Psoas muscle (tissue), 7 donors: ENCODE measurements at regions not wholly inside any gene's neighbourhood (a gene's known extent, or its start where the extent isn't known, plus 50 kb on each side); places are given as distances from the start of the nearest gene placed in this dataset.

Experiments
- ATAC-seq, 4 donors: fragments of 200-7000 bp; cut with Tn5 transposase; one replicate each; pipeline ENCODE4 v1.9.1; 2020; ENCODE audit warnings: moderate library complexity in 3 of 4, mild to moderate bottlenecking in 2 of 4
- DNase-seq, 2 donors: peaks; one replicate each; pipeline ENCODE4 v3.0.0-alpha.2; 2020
- H3K27ac ChIP-seq: fragments of 200-600 bp; one replicate; pipeline ENCODE4 v1.8.0; 2022
- H3K27me3 ChIP-seq, 3 donors: fragments of 200-600 bp in 1 of 3; one replicate each; pipeline versions ENCODE4 v1.6.1 to v1.8.0; 2013 to 2022; ENCODE audit warnings: low read length in 2 of 3, mild to moderate bottlenecking in 2 of 3, moderate library complexity in 1 of 3; ENCODE audit not compliant: insufficient read depth in 3 of 3
- H3K36me3 ChIP-seq, 2 donors: fragments of 200-600 bp in 1 of 2; one replicate each; pipeline versions ENCODE4 v1.6.1 to v1.8.0; 2013 to 2022; ENCODE audit warnings: low read depth in 1 of 2, mild to moderate bottlenecking in 1 of 2, moderate library complexity in 1 of 2; ENCODE audit not compliant: insufficient read depth in 1 of 2
- H3K4me1 ChIP-seq: fragments of 200-600 bp; one replicate; pipeline ENCODE4 v1.8.0; 2022
- H3K4me3 ChIP-seq: fragments of 200-600 bp; one replicate; pipeline ENCODE4 v1.8.0; 2022; ENCODE audit warnings: mild to moderate bottlenecking
- H3K9me3 ChIP-seq: fragments of 200-600 bp; one replicate; pipeline ENCODE4 v1.8.0; 2022
- CTCF ChIP-seq: fragments of 200-600 bp; IDR thresholded peaks from one replicate; pipeline ENCODE4 v1.8.0; 2022; ENCODE audit warnings: antibody characterized with exemption
- WGBS, 3 donors: extraction: QIAGEN DNeasy Blood & Tissue Kit; methylation state at CpG; one replicate each; pipeline versions ENCODE4 v1.1.6 to v1.1.7; 2013; 5-methylcytosine and 5-hydroxymethylcytosine counted together
- intact Hi-C, 2 donors: fragments of 100-400 bp; cut with DNase I; formaldehyde crosslinking; loops; one replicate each; pipeline versions ENCODE4 v1.11.0 to v1.14.2; 2022
- donor health status: healthy with polysubstance abuse.
- donor health status: DM: no; HTN: no; CAD: no; lungs with moderate emphysema.
- donor health status: Bipolar disorder and iron deficiency.
- donor health status: healthy.
- donor health status: DM: yes; HTN: yes; CAD: no.
- donor health status: DM: no; HTN: no; CAD: no.
- donor health status: DM: yes; HTN: yes; CAD: no.

- Histone ChIP-seq H3K9me3 (no peaks in the 10 kb centered on the region), H3K27ac (no peak overlapping the region), H3K4me3 (no peak overlapping the region), H3K36me3 (no peaks in the 10 kb centered on the region), H3K27me3 (no peaks in the 10 kb centered on the region), H3K4me1 (no peaks in the 10 kb centered on the region)
- WGBS, 3 donors: 63 to 82% (median 76%) methylated on average over 1 of the region's 1 CpG
- ATAC-seq: no peak
- TF ChIP-seq CTCF: no peak
- DNase-seq: no peak
- intact Hi-C loops: no loop called here
Measured at GRCh38 chr2:198424112-198424511, 619.7 kb downstream of the PLCL1 start.

GRCh38 chr2:198417836-198418235 is 613.4 kb downstream of the PLCL1 start:
- Histone ChIP-seq H3K27me3 (no peaks in the 10 kb centered on the region), H3K4me3 (no peak overlapping the region), H3K9me3 (no peaks in the 10 kb centered on the region), H3K27ac (no peak overlapping the region), H3K36me3 (no peaks in the 10 kb centered on the region), H3K4me1 (no peaks in the 10 kb centered on the region)
- WGBS, 3 donors: 89 to 92% (median 89%) methylated on average over 3 of the region's 3 CpGs
- no peak for DNase-seq
- no peak for TF ChIP-seq CTCF
- ATAC-seq: no peak
- intact Hi-C loops: no loop called here

GRCh38 chr2:198414976-198415375 is 610.6 kb downstream of the PLCL1 start:
- Histone ChIP-seq H3K27ac (no peak overlapping the region), H3K9me3 (no peaks in the 10 kb centered on the region), H3K36me3 (no peaks in the 10 kb centered on the region), H3K4me3 (no peak overlapping the region), H3K4me1 (no peaks in the 10 kb centered on the region), H3K27me3 (no peaks in the 10 kb centered on the region)
- intact Hi-C loops: no loop called here
- ATAC-seq (no peak), DNase-seq (no peak)
- no peak for TF ChIP-seq CTCF
- WGBS, 3 donors: 78 to 93% (median 85%) methylated on average over 2 of the region's 2 CpGs

- ATAC-seq (no peak), DNase-seq (no peak)
- H3K36me3 ChIP-seq: no peaks in the 10 kb centered on the region
- no peak for TF ChIP-seq CTCF
- H3K27ac ChIP-seq: no peak overlapping the region
- H3K4me3 ChIP-seq: no peak overlapping the region
- intact Hi-C loops: no loop called here
- no peaks in the 10 kb centered on the region for H3K4me1 ChIP-seq
- no peaks in the 10 kb centered on the region for H3K9me3 ChIP-seq
- 67 to 71% (median 69%) methylated on average over 2 of the region's 2 CpGs for WGBS, 3 donors
- no peaks in the 10 kb centered on the region for H3K27me3 ChIP-seq
Measured at GRCh38 chr2:198411936-198412335, 607.5 kb downstream of the PLCL1 start.

- H3K36me3 ChIP-seq: no peaks in the 10 kb centered on the region
- H3K4me1 ChIP-seq: no peaks in the 10 kb centered on the region
- ATAC-seq: no peak
- no peak for TF ChIP-seq CTCF
- DNase-seq: no peak
- no peaks in the 10 kb centered on the region for H3K27me3 ChIP-seq
- H3K4me3 ChIP-seq: no peak overlapping the region
- 16 to 20% (median 19%) methylated on average over 6 of the region's 6 CpGs for WGBS, 3 donors
- intact Hi-C loops: no loop called here
- H3K9me3 ChIP-seq: no peaks in the 10 kb centered on the region
- no peak overlapping the region for H3K27ac ChIP-seq
Measured at GRCh38 chr2:198408171-198408570, 603.8 kb downstream of the PLCL1 start.
